ENCODE measurements at regions not wholly inside any gene's neighbourhood (a gene's known extent, or its start where the extent isn't known, plus 50 kb on each side); places are given as distances from the start of the nearest gene placed in this dataset.
"Not testable (repeated sequence)": the region's sequence is repeated elsewhere in the genome, so short reads cannot be mapped to it uniquely, and the experiment has no call there.

DNA sequence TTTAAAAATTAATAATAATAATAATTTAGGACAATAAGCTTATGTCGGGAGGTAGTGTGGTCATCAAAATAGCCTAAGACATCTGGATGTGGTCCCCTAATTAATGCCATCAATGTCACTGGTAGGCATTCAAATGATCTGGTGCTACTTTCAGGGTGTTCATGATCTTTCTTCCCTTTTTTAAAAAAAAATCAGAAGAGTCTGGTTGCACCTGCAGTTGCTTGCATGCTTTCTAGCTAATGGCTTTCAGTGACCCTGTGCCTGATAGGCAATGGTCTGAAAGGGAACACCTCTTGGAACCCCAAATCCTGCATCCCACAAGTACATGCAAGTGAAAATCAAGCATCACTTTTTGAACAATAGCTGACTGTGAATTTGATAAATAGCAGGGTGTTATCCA is 64.1 kb upstream of the KBTBD8 start:
- no peak for DNase-seq (ENCODE audit: low spot score)

DNA sequence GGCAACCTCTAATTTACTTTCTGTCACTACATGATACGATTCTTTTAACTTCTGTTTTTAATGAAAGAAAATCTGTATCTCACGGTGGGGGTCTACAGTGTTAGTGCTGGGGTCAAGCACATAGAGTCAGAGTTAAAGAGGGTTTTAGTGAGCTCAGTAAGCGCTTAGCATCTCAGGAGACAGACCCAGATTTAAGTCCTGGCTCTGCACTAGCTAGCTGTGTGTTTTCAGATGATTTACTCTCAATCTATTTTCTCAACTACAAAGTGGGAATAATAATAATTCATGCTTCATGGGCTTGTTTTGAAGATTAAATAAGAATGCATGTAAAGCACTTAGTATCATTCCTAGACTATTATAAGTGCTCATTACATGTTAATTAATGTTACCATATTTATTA is 63.4 kb upstream of the KBTBD8 start:
- no peak for DNase-seq (ENCODE audit: low spot score)

DNA sequence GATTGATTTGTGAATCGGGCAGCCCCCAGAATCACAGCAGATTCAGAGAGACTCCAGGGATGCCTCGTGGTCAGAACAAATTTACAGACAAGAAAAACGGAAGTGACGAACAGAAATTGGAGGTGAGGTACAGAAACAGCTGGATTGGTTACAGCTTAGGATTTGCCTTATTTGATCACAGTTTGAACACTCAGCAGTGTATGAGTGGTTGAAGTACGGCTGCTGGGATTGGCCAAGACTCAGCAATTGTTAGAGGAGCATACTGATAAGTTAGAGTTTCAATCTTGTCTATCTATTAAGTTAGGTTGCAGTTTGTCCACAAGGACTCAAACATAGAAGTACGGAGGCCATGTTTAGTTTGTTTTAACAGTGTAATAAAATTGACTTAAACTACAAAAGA is 61.1 kb upstream of the KBTBD8 start:
- DNase-seq (ENCODE audit: low spot score) = not testable (repeated sequence)

DNA sequence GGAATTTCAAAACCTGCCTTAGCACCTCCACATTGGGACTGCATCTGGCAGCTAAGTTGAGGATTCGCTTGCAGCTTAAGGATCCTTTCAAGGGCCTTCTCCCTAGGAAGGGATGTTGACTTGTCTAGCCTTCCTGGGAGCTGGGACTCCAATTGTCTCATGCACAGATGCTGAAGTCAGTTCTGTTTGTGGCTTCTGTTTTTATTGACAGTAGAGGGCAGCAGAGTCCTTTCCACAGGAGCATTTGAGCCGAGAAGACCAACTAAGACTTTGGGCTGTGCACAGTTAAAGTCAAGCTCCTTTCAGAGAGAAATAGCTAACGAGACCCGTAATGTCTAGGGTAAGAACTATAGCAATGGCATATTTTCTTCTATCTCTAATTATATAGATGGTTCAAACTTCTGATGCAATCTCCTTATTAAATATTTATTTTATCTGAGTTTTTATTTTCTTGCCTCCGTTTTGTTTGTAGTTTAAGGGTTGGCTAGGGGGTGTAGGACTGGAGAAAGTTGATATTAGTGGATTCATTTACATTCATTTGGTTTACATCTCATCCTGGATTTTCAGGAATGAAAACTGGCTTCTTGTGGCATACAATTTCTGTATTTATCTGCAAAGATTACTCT is 59.7 kb upstream of the KBTBD8 start:
- DNase-seq (ENCODE audit: low spot score) = peak; percentile 66

DNA sequence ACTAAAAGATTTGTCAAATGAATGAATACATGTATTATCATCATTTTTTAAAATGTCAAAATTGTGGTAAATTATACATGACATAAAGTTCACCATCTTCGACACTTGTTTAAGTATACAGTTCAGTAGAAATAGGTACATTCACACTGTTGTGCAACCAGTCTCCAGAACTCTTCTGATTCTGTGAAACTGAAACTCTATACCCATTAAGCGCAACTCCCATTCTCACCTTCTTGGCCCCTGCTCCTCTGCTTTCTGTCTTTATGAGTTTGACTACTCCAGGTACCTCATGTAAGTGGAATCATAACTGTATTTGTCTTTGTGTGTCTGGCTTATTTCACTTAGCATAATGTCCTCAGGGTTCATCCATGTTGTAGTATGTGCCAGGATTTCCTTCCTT is 50.1 kb upstream of the KBTBD8 start:
- no peak for DNase-seq (ENCODE audit: low spot score)

Data from AG20443 (cell line).